ENCODE measurements at regions not wholly inside any gene's neighbourhood (a gene's known extent, or its start where the extent isn't known, plus 50 kb on each side); places are given as distances from the start of the nearest gene placed in this dataset.

DNA sequence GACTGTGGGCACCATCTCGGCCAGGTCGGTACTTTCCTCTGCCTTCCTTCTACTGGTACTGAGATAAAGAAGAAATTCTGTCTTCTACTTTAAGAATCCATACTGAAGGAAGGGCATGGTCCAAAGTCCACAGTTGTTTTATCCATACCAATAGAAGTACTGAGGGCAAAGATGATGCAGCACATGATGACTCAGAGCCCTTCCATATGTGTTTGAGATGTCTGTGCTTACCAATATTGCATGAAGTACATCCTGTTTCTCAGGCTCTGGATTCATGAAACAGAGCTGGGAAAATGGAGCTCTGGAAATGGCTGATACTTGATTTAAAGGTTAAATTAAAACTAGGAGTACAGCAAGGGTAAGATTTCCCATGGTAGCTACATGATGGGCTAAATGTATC, 799.9 kb downstream of the NLGN4Y start:
- Mint-ChIP-seq H3K36me3 (ENCODE audit: unreplicated experiment) (no peaks in the 10 kb centered on the region), H3K27me3 (ENCODE audit: unreplicated experiment) (no peaks in the 10 kb centered on the region), H3K9me3 (ENCODE audit: unreplicated experiment) (peaks cover 2% of the 10 kb centered on the region), H3K4me3 (ENCODE audit: unreplicated experiment) (no peak overlapping the region), H3K4me1 (ENCODE audit: low read depth, unreplicated experiment) (no peaks in the 10 kb centered on the region), H3K27ac (ENCODE audit: unreplicated experiment) (no peak overlapping the region)
- no peak for DNase-seq
- TF ChIP-seq CTCF (IDR thresholded peaks at IDR 0.05; ENCODE audit: partially characterized antibody, unreplicated experiment): no peak

DNA sequence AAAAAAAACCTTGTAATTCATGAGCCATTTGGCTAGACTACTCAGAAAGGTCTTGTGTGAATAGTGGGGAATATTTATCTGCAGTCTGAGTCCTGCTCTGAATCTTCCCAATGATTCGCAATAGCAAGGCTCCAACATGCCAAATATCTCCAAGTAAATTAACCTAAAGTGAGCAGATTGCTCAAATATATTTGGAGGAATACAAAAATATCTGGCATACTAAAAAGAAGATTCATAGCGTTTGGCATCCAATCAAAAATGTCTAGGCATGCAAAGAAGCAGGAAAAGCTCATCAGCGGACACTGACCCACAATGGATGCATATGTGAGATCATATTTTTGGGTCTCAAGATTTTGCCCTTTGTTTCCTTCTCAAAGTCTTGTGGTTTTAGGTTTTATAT, 800.9 kb downstream of the NLGN4Y start:
- H3K4me1 Mint-ChIP-seq (ENCODE audit: low read depth, unreplicated experiment): no peaks in the 10 kb centered on the region
- H3K27ac Mint-ChIP-seq (ENCODE audit: unreplicated experiment): no peak overlapping the region
- no peaks in the 10 kb centered on the region for H3K27me3 Mint-ChIP-seq (ENCODE audit: unreplicated experiment)
- H3K9me3 Mint-ChIP-seq (ENCODE audit: unreplicated experiment): no peaks in the 10 kb centered on the region
- DNase-seq: no peak
- H3K4me3 Mint-ChIP-seq (ENCODE audit: unreplicated experiment): no peak overlapping the region
- no peak for TF ChIP-seq CTCF (IDR thresholded peaks at IDR 0.05; ENCODE audit: partially characterized antibody, unreplicated experiment)
- H3K36me3 Mint-ChIP-seq (ENCODE audit: unreplicated experiment): no peaks in the 10 kb centered on the region

DNA sequence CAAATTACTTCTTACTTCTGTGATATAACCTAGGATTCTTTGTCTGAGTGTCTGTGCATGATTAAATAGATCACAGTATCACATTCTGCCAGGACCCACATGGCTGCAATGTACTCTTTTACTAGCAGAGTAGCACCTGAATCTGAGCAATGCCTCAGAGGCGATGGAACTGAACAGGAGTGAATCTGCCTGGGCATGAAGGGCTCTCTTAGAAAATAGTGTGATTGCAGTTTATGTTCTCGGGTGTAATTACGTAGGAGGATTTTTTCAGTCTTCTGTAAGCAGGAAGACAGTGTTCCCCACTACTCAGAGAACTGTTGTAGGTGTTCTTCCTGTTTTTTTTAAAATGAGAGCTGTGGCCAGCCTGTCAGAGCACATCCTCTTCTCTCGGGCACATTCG, 802.3 kb downstream of the NLGN4Y start:
- Mint-ChIP-seq H3K27me3 (ENCODE audit: unreplicated experiment) (no peaks in the 10 kb centered on the region), H3K4me3 (ENCODE audit: unreplicated experiment) (no peak overlapping the region), H3K4me1 (ENCODE audit: low read depth, unreplicated experiment) (no peaks in the 10 kb centered on the region), H3K9me3 (ENCODE audit: unreplicated experiment) (no peaks in the 10 kb centered on the region), H3K36me3 (ENCODE audit: unreplicated experiment) (no peaks in the 10 kb centered on the region), H3K27ac (ENCODE audit: unreplicated experiment) (no peak overlapping the region)
- TF ChIP-seq CTCF (IDR thresholded peaks at IDR 0.05; ENCODE audit: partially characterized antibody, unreplicated experiment): no peak
- no peak for DNase-seq

GRCh38 chrY:15328848-15329247, 804.5 kb downstream of the NLGN4Y start:
- Mint-ChIP-seq H3K9me3 (ENCODE audit: unreplicated experiment) (peaks cover 1% of the 10 kb centered on the region), H3K4me3 (ENCODE audit: unreplicated experiment) (no peak overlapping the region)

DNA sequence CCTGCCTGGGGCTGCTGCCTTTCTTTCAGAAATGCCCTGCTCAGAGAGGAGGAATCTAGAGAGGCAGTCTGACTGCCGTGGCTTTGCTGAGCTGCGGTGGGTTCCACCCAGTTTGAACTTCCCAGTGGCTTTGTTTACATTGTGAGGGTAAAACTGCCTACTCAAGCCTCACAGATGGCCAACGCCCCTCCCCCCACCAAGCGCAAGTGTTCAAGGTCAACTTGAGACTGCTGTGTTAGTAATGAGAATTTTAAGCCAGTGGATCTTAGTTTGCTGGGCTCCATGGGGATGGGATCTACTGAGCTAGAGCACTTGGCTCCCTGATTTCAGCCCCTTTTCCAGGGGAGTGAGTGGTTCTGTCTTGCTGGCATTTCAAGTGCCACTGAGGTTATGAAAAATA, 819.2 kb downstream of the NLGN4Y start:
- H3K27me3 Mint-ChIP-seq (ENCODE audit: unreplicated experiment): no peaks in the 10 kb centered on the region
- TF ChIP-seq CTCF (IDR thresholded peaks at IDR 0.05; ENCODE audit: partially characterized antibody, unreplicated experiment): no peak
- no peak overlapping the region for H3K4me3 Mint-ChIP-seq (ENCODE audit: unreplicated experiment)
- no peaks in the 10 kb centered on the region for H3K9me3 Mint-ChIP-seq (ENCODE audit: unreplicated experiment)
- peaks cover 2% of the 10 kb centered on the region for H3K4me1 Mint-ChIP-seq (ENCODE audit: low read depth, unreplicated experiment)
- no peak for DNase-seq
- no peak overlapping the region for H3K27ac Mint-ChIP-seq (ENCODE audit: unreplicated experiment)
- no peaks in the 10 kb centered on the region for H3K36me3 Mint-ChIP-seq (ENCODE audit: unreplicated experiment)

More at GRCh38 chrY:15328848-15329247, 804.5 kb downstream of the NLGN4Y start:
- Mint-ChIP-seq H3K27me3 (ENCODE audit: unreplicated experiment) (no peaks in the 10 kb centered on the region), H3K27ac (ENCODE audit: unreplicated experiment) (no peak overlapping the region), H3K4me1 (ENCODE audit: low read depth, unreplicated experiment) (no peaks in the 10 kb centered on the region), H3K36me3 (ENCODE audit: unreplicated experiment) (no peaks in the 10 kb centered on the region)
- no peak for DNase-seq
- TF ChIP-seq CTCF (IDR thresholded peaks at IDR 0.05; ENCODE audit: partially characterized antibody, unreplicated experiment): no peak

All from glutamatergic neuron (in vitro differentiated cells).